Transverse colon (tissue), 4 donors: ENCODE measurements at regions not wholly inside any gene's neighbourhood (a gene's known extent, or its start where the extent isn't known, plus 50 kb on each side); places are given as distances from the start of the nearest gene placed in this dataset.

Source experiments
- CTCF ChIP-seq, 5 experiments: fragments of 200-600 bp in 3 of 5; fragments of 450-650 bp in 2 of 5; sonication (generic) in 3 of 5; IDR thresholded peaks; 1 replicate in 2 of 5; 2 replicates in 3 of 5; pipeline ENCODE4 v1.5.1; 2016 to 2017; ENCODE audit warnings: antibody characterized with exemption in 5 of 5, inconsistent platforms in 3 of 5, mild to moderate bottlenecking in 2 of 5, moderate library complexity in 1 of 5
- POLR2A ChIP-seq: fragments of 450-650 bp; IDR thresholded peaks from one replicate; pipeline ENCODE4 v1.6.1; 2016; ENCODE audit warnings: antibody characterized with exemption, mild to moderate bottlenecking, moderate library complexity
- POLR2AphosphoS5 ChIP-seq, 3 donors: sonication (generic); formaldehyde crosslinking; IDR thresholded peaks; one replicate each; pipeline ENCODE4 v1.6.1; 2016; ENCODE audit warnings: antibody characterized with exemption in 3 of 3

GRCh38 chr13:47474326-47474725, 526.7 kb downstream of the SUCLA2 start:
- TF ChIP-seq CTCF (IDR thresholded peaks at IDR 0.05) = no peak
- TF ChIP-seq POLR2A = no peak
- no peak for TF ChIP-seq POLR2AphosphoS5 (IDR thresholded peaks at IDR 0.05)
